ENCODE measurements at regions not wholly inside any gene's neighbourhood (a gene's known extent, or its start where the extent isn't known, plus 50 kb on each side); places are given as distances from the start of the nearest gene placed in this dataset.

DNA sequence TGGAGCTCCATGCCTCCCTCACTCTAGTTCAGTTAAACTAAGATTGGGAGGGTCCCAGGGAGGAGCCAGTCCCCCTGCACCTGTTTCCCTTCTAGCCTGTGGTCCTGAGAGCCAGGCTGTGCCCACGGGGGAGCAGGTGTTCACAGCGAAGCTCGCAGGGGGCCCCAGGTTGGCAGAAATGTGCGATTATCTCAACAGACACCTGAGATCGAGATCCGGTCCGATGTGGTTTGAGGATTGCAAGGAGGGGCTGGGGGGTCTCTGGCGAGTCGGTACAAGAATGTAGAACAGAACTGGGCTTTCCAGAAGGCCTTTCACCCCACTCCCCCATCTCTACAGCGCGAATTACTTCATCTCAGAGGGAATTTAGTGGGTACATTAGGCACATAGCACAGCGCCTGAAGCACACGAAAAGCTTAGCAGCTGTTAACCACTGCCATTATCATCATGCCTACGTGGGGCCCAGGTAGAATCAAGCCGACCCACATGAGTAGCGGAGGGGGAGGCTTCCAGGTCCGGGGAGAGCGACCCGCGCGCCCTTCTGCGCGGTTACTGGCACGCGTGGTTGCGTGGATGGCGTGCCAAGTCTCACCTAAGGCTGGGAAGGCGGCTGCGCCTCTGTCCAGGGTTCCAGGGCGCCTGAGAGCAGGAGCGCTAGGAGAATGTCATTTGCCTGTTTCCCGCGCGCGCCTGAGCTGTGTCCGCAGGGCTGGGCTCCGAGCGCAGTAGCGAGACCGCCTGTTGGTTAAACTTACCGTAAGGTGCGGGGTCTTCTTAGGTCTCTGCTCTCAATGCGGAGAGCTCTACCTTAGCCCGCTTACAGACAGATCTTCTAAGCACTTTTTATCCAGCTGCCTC is 1539.5 kb upstream of the TMEM132C start:
- Histone ChIP-seq H3K27me3 (ENCODE audit: control insufficient read depth in 3 of 3, insufficient read depth in 3 of 3, low read length in 3 of 3) (peaks cover 15 to 44% (median 15%) of the 10 kb centered on the region in 3 donors), H3K9ac (ENCODE audit: low read depth in 1 of 3, low read length in 3 of 3) (no peak overlapping the region), H3K4me1 (ENCODE audit: control insufficient read depth in 3 of 3, insufficient read depth in 3 of 3, low read length in 3 of 3) (no peaks in the 10 kb centered on the region), H3K36me3 (ENCODE audit: control insufficient read depth in 3 of 3, insufficient read depth in 3 of 3, low read length in 3 of 3) (no peaks in the 10 kb centered on the region), H3K9me3 (ENCODE audit: control insufficient read depth in 3 of 3, low read length in 3 of 3) (no peaks in the 10 kb centered on the region), H3K4me3 (ENCODE audit: low read length in 3 of 3) (no peak overlapping the region), H3K27ac (ENCODE audit: low read depth, low read length) (no peak overlapping the region)

GRCh38 chr12:126734296-126734695 is 1532.7 kb upstream of the TMEM132C start:
- no peaks in the 10 kb centered on the region for H3K9me3 ChIP-seq (ENCODE audit: control insufficient read depth in 3 of 3, low read length in 3 of 3)
- peaks cover 0 to 4% (median 0%) of the 10 kb centered on the region in 3 donors for H3K27me3 ChIP-seq (ENCODE audit: control insufficient read depth in 3 of 3, insufficient read depth in 3 of 3, low read length in 3 of 3)
- no peak overlapping the region for H3K4me3 ChIP-seq (ENCODE audit: low read length in 3 of 3)
- no peak overlapping the region for H3K27ac ChIP-seq (ENCODE audit: low read depth, low read length)
- no peaks in the 10 kb centered on the region for H3K36me3 ChIP-seq (ENCODE audit: control insufficient read depth in 3 of 3, insufficient read depth in 3 of 3, low read length in 3 of 3)
- H3K9ac ChIP-seq (ENCODE audit: low read depth in 1 of 3, low read length in 3 of 3) = no peak overlapping the region
- H3K4me1 ChIP-seq (ENCODE audit: control insufficient read depth in 3 of 3, insufficient read depth in 3 of 3, low read length in 3 of 3) = no peaks in the 10 kb centered on the region

DNA sequence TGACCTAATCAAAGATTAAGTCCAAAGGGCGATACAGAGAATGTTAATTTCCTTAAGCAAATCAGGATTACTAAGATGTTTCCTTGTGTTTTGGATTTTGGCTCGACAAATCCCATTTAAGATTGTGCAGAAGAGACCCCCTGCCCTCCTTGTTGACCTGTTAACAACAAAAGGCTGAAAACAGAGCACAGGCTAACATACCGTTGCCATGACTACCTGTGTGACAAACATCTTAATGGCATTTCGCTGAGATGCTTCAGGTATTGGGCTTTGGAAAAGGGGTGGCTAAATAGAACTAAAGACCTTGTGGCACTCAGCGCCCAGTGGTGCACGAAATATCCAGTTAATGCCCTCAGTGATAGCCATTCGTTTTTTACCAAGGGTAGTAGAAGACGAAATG is 1532.3 kb upstream of the TMEM132C start:
- Histone ChIP-seq H3K27me3 (ENCODE audit: control insufficient read depth in 3 of 3, insufficient read depth in 3 of 3, low read length in 3 of 3) (peaks cover 0 to 3% (median 0%) of the 10 kb centered on the region in 3 donors), H3K36me3 (ENCODE audit: control insufficient read depth in 3 of 3, insufficient read depth in 3 of 3, low read length in 3 of 3) (no peaks in the 10 kb centered on the region)

GRCh38 chr12:126741536-126742240 is 1525.3 kb upstream of the TMEM132C start:
- H3K9ac ChIP-seq (ENCODE audit: low read depth in 1 of 3, low read length in 3 of 3) = no peak overlapping the region

More for the DNA sequence above, 1532.3 kb upstream of the TMEM132C start:
- H3K27ac ChIP-seq (ENCODE audit: low read depth, low read length) = no peak overlapping the region
- no peak overlapping the region for H3K4me3 ChIP-seq (ENCODE audit: low read length in 3 of 3)
- H3K4me1 ChIP-seq (ENCODE audit: control insufficient read depth in 3 of 3, insufficient read depth in 3 of 3, low read length in 3 of 3) = no peaks in the 10 kb centered on the region
- no peak overlapping the region for H3K9ac ChIP-seq (ENCODE audit: low read depth in 1 of 3, low read length in 3 of 3)
- H3K9me3 ChIP-seq (ENCODE audit: control insufficient read depth in 3 of 3, low read length in 3 of 3) = no peaks in the 10 kb centered on the region

GRCh38 chr12:126742241-126742641 is 1524.7 kb upstream of the TMEM132C start:
- H3K36me3 ChIP-seq (ENCODE audit: control insufficient read depth in 3 of 3, insufficient read depth in 3 of 3, low read length in 3 of 3) = no peaks in the 10 kb centered on the region
- H3K4me1 ChIP-seq (ENCODE audit: control insufficient read depth in 3 of 3, insufficient read depth in 3 of 3, low read length in 3 of 3) = no peaks in the 10 kb centered on the region
- no peak overlapping the region for H3K4me3 ChIP-seq (ENCODE audit: low read length in 3 of 3)
- no peak overlapping the region for H3K9ac ChIP-seq (ENCODE audit: low read depth in 1 of 3, low read length in 3 of 3)
- H3K9me3 ChIP-seq (ENCODE audit: control insufficient read depth in 3 of 3, low read length in 3 of 3) = no peaks in the 10 kb centered on the region
- H3K27me3 ChIP-seq (ENCODE audit: control insufficient read depth in 3 of 3, insufficient read depth in 3 of 3, low read length in 3 of 3) = no peaks in the 10 kb centered on the region
- H3K27ac ChIP-seq (ENCODE audit: low read depth, low read length) = no peak overlapping the region

More at GRCh38 chr12:126741536-126742240, 1525.3 kb upstream of the TMEM132C start:
- H3K9me3 ChIP-seq (ENCODE audit: control insufficient read depth in 3 of 3, low read length in 3 of 3) = no peaks in the 10 kb centered on the region
- no peak overlapping the region for H3K4me3 ChIP-seq (ENCODE audit: low read length in 3 of 3)
- no peaks in the 10 kb centered on the region for H3K36me3 ChIP-seq (ENCODE audit: control insufficient read depth in 3 of 3, insufficient read depth in 3 of 3, low read length in 3 of 3)
- peaks cover 0 to 2% (median 0%) of the 10 kb centered on the region in 3 donors for H3K27me3 ChIP-seq (ENCODE audit: control insufficient read depth in 3 of 3, insufficient read depth in 3 of 3, low read length in 3 of 3)
- H3K4me1 ChIP-seq (ENCODE audit: control insufficient read depth in 3 of 3, insufficient read depth in 3 of 3, low read length in 3 of 3) = no peaks in the 10 kb centered on the region
- H3K27ac ChIP-seq (ENCODE audit: low read depth, low read length) = no peak overlapping the region

DNA sequence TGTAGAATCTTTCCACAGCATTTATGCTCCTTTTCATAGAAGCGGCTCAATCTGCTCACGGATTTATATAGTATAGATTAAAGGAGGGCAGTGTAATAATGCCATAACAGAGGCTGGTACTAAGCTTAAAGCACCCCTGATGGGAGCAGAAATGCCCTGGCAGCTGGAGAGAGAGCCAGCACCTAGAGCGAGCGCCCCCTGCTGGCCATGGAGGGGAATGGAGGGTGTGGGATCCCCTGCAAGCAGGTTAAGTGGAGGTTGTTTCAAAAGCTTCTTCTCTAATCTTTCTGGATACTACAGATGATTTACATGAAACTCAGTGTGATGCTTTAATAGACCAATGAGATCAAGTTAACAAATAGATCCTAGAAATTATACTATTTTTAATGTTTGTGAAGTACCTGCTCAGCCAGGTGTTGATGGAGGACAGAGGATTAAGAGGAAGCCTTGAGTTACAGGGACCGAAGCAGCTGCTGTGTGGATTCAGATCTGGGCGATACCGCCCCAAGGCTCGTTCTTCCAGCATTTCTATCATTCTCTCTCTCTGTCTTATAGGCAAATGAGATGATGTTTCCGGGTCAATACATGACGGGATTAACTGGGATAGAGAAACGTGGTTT is 1519.3 kb upstream of the TMEM132C start:
- H3K9me3 ChIP-seq (ENCODE audit: control insufficient read depth in 3 of 3, low read length in 3 of 3) = no peaks in the 10 kb centered on the region
- H3K9ac ChIP-seq (ENCODE audit: low read depth in 1 of 3, low read length in 3 of 3) = no peak overlapping the region
- no peak overlapping the region for H3K4me3 ChIP-seq (ENCODE audit: low read length in 3 of 3)
- peaks cover 0 to 4% (median 0%) of the 10 kb centered on the region in 3 donors for H3K27me3 ChIP-seq (ENCODE audit: control insufficient read depth in 3 of 3, insufficient read depth in 3 of 3, low read length in 3 of 3)
- no peaks in the 10 kb centered on the region for H3K36me3 ChIP-seq (ENCODE audit: control insufficient read depth in 3 of 3, insufficient read depth in 3 of 3, low read length in 3 of 3)
- no peak overlapping the region for H3K27ac ChIP-seq (ENCODE audit: low read depth, low read length)
- H3K4me1 ChIP-seq (ENCODE audit: control insufficient read depth in 3 of 3, insufficient read depth in 3 of 3, low read length in 3 of 3) = no peaks in the 10 kb centered on the region

DNA sequence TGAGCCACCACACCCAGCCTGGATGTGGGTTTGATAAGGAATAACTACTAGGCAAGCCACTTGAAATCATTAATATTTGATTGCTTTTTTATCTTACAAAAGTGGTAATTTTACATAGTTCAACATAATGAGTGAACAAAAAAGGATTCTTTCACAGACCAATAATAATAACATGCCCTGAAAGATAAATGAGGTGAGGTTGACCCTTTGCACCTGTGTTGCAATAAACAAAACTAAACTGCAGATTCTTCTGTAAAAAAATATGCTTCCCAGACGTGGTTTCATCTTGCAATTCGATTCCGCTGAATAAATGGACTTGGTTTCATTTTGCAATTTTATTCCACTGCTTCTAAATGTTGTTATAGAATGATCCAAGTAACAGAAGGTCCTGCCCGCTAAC is 1514.9 kb upstream of the TMEM132C start:
- H3K4me3 ChIP-seq (ENCODE audit: low read length in 3 of 3) = no peak overlapping the region
- H3K27me3 ChIP-seq (ENCODE audit: control insufficient read depth in 3 of 3, insufficient read depth in 3 of 3, low read length in 3 of 3) = peaks cover 0 to 4% (median 0%) of the 10 kb centered on the region in 3 donors
- H3K36me3 ChIP-seq (ENCODE audit: control insufficient read depth in 3 of 3, insufficient read depth in 3 of 3, low read length in 3 of 3) = no peaks in the 10 kb centered on the region
- no peak overlapping the region for H3K9ac ChIP-seq (ENCODE audit: low read depth in 1 of 3, low read length in 3 of 3)
- no peaks in the 10 kb centered on the region for H3K4me1 ChIP-seq (ENCODE audit: control insufficient read depth in 3 of 3, insufficient read depth in 3 of 3, low read length in 3 of 3)
- H3K9me3 ChIP-seq (ENCODE audit: control insufficient read depth in 3 of 3, low read length in 3 of 3) = no peaks in the 10 kb centered on the region
- no peak overlapping the region for H3K27ac ChIP-seq (ENCODE audit: low read depth, low read length)

DNA sequence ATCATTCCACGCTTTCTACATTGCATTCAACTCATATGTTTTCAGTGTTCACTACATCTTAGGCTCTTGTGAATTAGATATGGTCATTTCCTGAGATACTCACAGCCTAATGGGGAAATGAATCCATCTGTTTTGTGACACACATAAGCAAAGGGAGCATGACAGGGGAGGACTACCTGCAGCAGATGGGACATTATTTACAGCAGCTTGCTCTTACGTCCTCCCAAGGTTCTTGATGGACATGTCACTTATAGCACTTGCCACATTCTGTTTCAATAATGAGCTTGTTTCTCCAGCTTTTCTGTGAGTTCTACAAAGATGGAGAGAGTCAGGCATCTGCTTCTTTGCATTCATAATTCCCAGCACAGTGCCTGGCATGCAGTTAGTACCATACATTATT is 1509.6 kb upstream of the TMEM132C start:
- Histone ChIP-seq H3K27me3 (ENCODE audit: control insufficient read depth in 3 of 3, insufficient read depth in 3 of 3, low read length in 3 of 3) (no peaks in the 10 kb centered on the region), H3K4me3 (ENCODE audit: low read length in 3 of 3) (no peak overlapping the region), H3K4me1 (ENCODE audit: control insufficient read depth in 3 of 3, insufficient read depth in 3 of 3, low read length in 3 of 3) (no peaks in the 10 kb centered on the region)

DNA sequence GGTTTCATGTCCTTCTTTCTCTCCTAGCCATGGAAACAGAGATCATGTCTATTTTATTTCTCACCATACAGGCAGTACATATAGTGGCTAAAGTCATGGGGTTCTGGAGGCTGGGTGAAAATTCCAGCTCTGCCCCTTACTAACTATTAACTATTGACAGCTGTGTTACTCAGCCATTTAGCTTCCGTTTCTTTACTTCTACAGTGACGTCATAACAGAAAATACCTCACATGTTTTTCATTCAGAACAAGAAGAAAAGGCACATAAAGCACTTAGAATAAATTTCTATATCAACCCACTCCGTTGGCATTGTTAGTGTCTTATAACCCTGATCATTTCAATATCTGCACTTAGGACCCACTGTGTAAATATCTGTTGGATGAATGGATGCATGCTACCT is 1506.9 kb upstream of the TMEM132C start:
- peaks cover 0 to 14% (median 3%) of the 10 kb centered on the region in 3 donors for H3K9me3 ChIP-seq (ENCODE audit: control insufficient read depth in 3 of 3, low read length in 3 of 3)
- H3K4me3 ChIP-seq (ENCODE audit: low read length in 3 of 3) = no peak overlapping the region
- H3K36me3 ChIP-seq (ENCODE audit: control insufficient read depth in 3 of 3, insufficient read depth in 3 of 3, low read length in 3 of 3) = no peaks in the 10 kb centered on the region
- H3K27me3 ChIP-seq (ENCODE audit: control insufficient read depth in 3 of 3, insufficient read depth in 3 of 3, low read length in 3 of 3) = no peaks in the 10 kb centered on the region
- no peak overlapping the region for H3K9ac ChIP-seq (ENCODE audit: low read depth in 1 of 3, low read length in 3 of 3)
- H3K4me1 ChIP-seq (ENCODE audit: control insufficient read depth in 3 of 3, insufficient read depth in 3 of 3, low read length in 3 of 3) = no peaks in the 10 kb centered on the region
- no peak overlapping the region for H3K27ac ChIP-seq (ENCODE audit: low read depth, low read length)

More for the DNA sequence above, 1509.6 kb upstream of the TMEM132C start:
- no peaks in the 10 kb centered on the region for H3K36me3 ChIP-seq (ENCODE audit: control insufficient read depth in 3 of 3, insufficient read depth in 3 of 3, low read length in 3 of 3)
- H3K27ac ChIP-seq (ENCODE audit: low read depth, low read length) = no peak overlapping the region
- no peak overlapping the region for H3K9ac ChIP-seq (ENCODE audit: low read depth in 1 of 3, low read length in 3 of 3)
- H3K9me3 ChIP-seq (ENCODE audit: control insufficient read depth in 3 of 3, low read length in 3 of 3) = no peaks in the 10 kb centered on the region

DNA sequence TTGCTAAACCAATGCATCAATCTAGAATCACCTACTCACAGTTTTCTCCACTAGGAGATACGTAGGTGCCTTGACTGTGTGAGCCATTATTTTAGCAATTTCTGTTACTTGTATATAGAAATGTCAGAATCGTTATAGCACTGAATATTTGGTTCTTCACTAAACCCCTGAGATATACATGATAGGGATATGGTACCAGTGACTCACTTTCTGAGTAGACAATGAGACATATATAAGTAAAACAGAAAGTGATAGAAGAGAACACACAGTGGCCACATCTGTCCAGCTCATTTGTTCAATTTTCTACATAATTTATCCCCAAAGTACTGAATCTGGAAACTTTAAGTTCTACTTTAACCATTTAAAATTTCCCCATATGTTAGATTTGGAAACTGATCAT is 1505.5 kb upstream of the TMEM132C start:
- H3K9me3 ChIP-seq (ENCODE audit: control insufficient read depth in 3 of 3, low read length in 3 of 3) = peaks cover 0 to 16% (median 3%) of the 10 kb centered on the region in 3 donors
- H3K27ac ChIP-seq (ENCODE audit: low read depth, low read length) = no peak overlapping the region
- H3K4me3 ChIP-seq (ENCODE audit: low read length in 3 of 3) = no peak overlapping the region
- no peaks in the 10 kb centered on the region for H3K4me1 ChIP-seq (ENCODE audit: control insufficient read depth in 3 of 3, insufficient read depth in 3 of 3, low read length in 3 of 3)
- H3K27me3 ChIP-seq (ENCODE audit: control insufficient read depth in 3 of 3, insufficient read depth in 3 of 3, low read length in 3 of 3) = no peaks in the 10 kb centered on the region
- no peaks in the 10 kb centered on the region for H3K36me3 ChIP-seq (ENCODE audit: control insufficient read depth in 3 of 3, insufficient read depth in 3 of 3, low read length in 3 of 3)
- no peak overlapping the region for H3K9ac ChIP-seq (ENCODE audit: low read depth in 1 of 3, low read length in 3 of 3)

All from skeletal muscle tissue (tissue), 3 donors.